Activated CD4-positive, CD25-positive, alpha-beta regulatory T cell treated with anti-CD3 and anti-CD28 coated beads, Interleukin-2, amount 50 U/mL, for 72 hours (primary cell): ENCODE measurements at regions not wholly inside any gene's neighbourhood (a gene's known extent, or its start where the extent isn't known, plus 50 kb on each side); places are given as distances from the start of the nearest gene placed in this dataset.
"Not testable (repeated sequence)": the region's sequence is repeated elsewhere in the genome, so short reads cannot be mapped to it uniquely, and the experiment has no call there.

Experiments
- DNase-seq: peaks from one replicate; pipeline ENCODE4 v3.0.0; 2021

- no peak for DNase-seq
Measured at GRCh38 chr17:74128456-74129211, 74.8 kb upstream of the RPL38 start.

- not testable (repeated sequence) for DNase-seq
Measured at GRCh38 chr17:74129800-74130199, 73.7 kb upstream of the RPL38 start.

GRCh38 chr17:74130276-74130675 lies 73.2 kb upstream of the RPL38 start:
- no peak for DNase-seq

GRCh38 chr17:74130841-74131240 lies 72.6 kb upstream of the RPL38 start:
- no peak for DNase-seq

- no peak for DNase-seq
Measured at GRCh38 chr17:74132354-74132753, 71.1 kb upstream of the RPL38 start.

- DNase-seq: no peak
Measured at GRCh38 chr17:74133740-74134139, 69.7 kb upstream of the RPL38 start.

GRCh38 chr17:74134234-74134633 lies 69.2 kb upstream of the RPL38 start:
- DNase-seq: not testable (repeated sequence)

GRCh38 chr17:74134991-74135390 lies 68.5 kb upstream of the RPL38 start:
- DNase-seq: no peak

GRCh38 chr17:74135391-74136167 lies 67.9 kb upstream of the RPL38 start:
- DNase-seq: no peak

- no peak for DNase-seq
Measured at GRCh38 chr17:74137416-74137815, 66.1 kb upstream of the RPL38 start.

- DNase-seq: no peak
Measured at GRCh38 chr17:74139120-74139519, 64.4 kb upstream of the RPL38 start.

GRCh38 chr17:74140282-74140681 lies 63.2 kb upstream of the RPL38 start:
- no peak for DNase-seq

- DNase-seq: no peak
Measured at GRCh38 chr17:74141612-74142011, 61.9 kb upstream of the RPL38 start.

GRCh38 chr17:74143318-74143717 lies 60.2 kb upstream of the RPL38 start:
- DNase-seq: not testable (repeated sequence)

- no peak for DNase-seq
Measured at GRCh38 chr17:74145756-74146155, 57.7 kb upstream of the RPL38 start.

GRCh38 chr17:74146196-74146595 lies 57.3 kb upstream of the RPL38 start:
- no peak for DNase-seq

- DNase-seq: no peak
Measured at GRCh38 chr17:74147056-74147835, 56.2 kb upstream of the RPL38 start.

GRCh38 chr17:74147966-74148365 lies 55.5 kb upstream of the RPL38 start:
- no peak for DNase-seq

- no peak for DNase-seq
Measured at GRCh38 chr17:74148446-74148845, 55.0 kb upstream of the RPL38 start.

- DNase-seq: no peak
Measured at GRCh38 chr17:74148901-74149596, 54.4 kb upstream of the RPL38 start.

GRCh38 chr17:74149597-74150427 lies 53.7 kb upstream of the RPL38 start:
- DNase-seq: no peak

- DNase-seq: no peak
Measured at GRCh38 chr17:74150428-74151025, 53.0 kb upstream of the RPL38 start.
